DND-41 (cell line): ENCODE measurements at regions not wholly inside any gene's neighbourhood (a gene's known extent, or its start where the extent isn't known, plus 50 kb on each side); places are given as distances from the start of the nearest gene placed in this dataset.

ENCODE experiments used
- ATAC-seq: fragments of 200-7000 bp; cut with Tn5 transposase; 3 replicates; pipeline ENCODE4 v1.9.1; 2021; ENCODE audit warnings: low read depth; ENCODE audit not compliant: insufficient read depth
- DNase-seq: peaks from one replicate; pipeline ENCODE4 v3.0.0-alpha.2; 2020
- H2AFZ ChIP-seq: 2 replicates; pipeline ENCODE4 v1.6.0; 2012; ENCODE audit warnings: low read depth, low read length
- H3K27ac ChIP-seq: 2 replicates; pipeline ENCODE4 v1.5.1; 2012; ENCODE audit warnings: low read length, inconsistent platforms
- H3K27me3 ChIP-seq: fragments of 200-600 bp; sonication (generic); 2 replicates; pipeline ENCODE4 v1.6.0; 2012; ENCODE audit warnings: low read length, mild to moderate bottlenecking, inconsistent platforms; ENCODE audit not compliant: insufficient read depth, poor library complexity
- H3K36me3 ChIP-seq: 2 replicates; pipeline ENCODE4 v1.5.1; 2012; ENCODE audit warnings: low read length, inconsistent platforms; ENCODE audit not compliant: insufficient read depth
- H3K4me1 ChIP-seq: 2 replicates; pipeline ENCODE4 v1.5.1; 2012; ENCODE audit warnings: mild to moderate bottlenecking, low read length; ENCODE audit not compliant: insufficient read depth
- H3K4me2 ChIP-seq: 2 replicates; pipeline ENCODE4 v1.6.0; 2012; ENCODE audit warnings: mild to moderate bottlenecking, moderate library complexity, low read length, inconsistent platforms; ENCODE audit not compliant: insufficient read depth
- H3K4me3 ChIP-seq, 2 experiments: fragments of 200-600 bp in 1 of 2; shearing (Covaris generic) in 1 of 2; 2 replicates each; pipeline ENCODE4 v1.5.1; 2012 to 2016; ENCODE audit warnings: inconsistent platforms in 2 of 2, low read length in 2 of 2, mild to moderate bottlenecking in 2 of 2, low read depth in 1 of 2, moderate library complexity in 1 of 2
- H3K79me2 ChIP-seq: 2 replicates; pipeline ENCODE4 v1.6.0; 2012; ENCODE audit warnings: low read length, inconsistent platforms; ENCODE audit not compliant: insufficient read depth
- H3K9ac ChIP-seq: 2 replicates; pipeline ENCODE4 v1.6.0; 2012; ENCODE audit warnings: low read depth, mild to moderate bottlenecking, inconsistent platforms, low read length, moderate library complexity
- H3K9me3 ChIP-seq: 2 replicates; pipeline ENCODE4 v1.5.1; 2012; ENCODE audit warnings: low read length, moderate library complexity, mild to moderate bottlenecking, inconsistent platforms; ENCODE audit not compliant: insufficient read depth, severe bottlenecking
- H4K20me1 ChIP-seq: 2 replicates; pipeline ENCODE4 v1.6.0; 2012; ENCODE audit warnings: low read length; ENCODE audit not compliant: insufficient read depth
- EZH2 ChIP-seq: IDR thresholded peaks from 3 replicates; pipeline ENCODE4 v1.6.1; 2012; ENCODE audit warnings: borderline replicate concordance, low read depth, mild to moderate bottlenecking, moderate library complexity, low read length, inconsistent platforms; ENCODE audit not compliant: severe bottlenecking
- TF ChIP-seq, protein P1 (sequence below): IDR thresholded peaks from 2 replicates; pipeline ENCODE4 v1.5.1; 2012; ENCODE audit warnings: borderline replicate concordance, low read length, moderate library complexity, mild to moderate bottlenecking; ENCODE audit not compliant: poor library complexity, severe bottlenecking; ENCODE audit errors: extremely low read depth

DNA sequence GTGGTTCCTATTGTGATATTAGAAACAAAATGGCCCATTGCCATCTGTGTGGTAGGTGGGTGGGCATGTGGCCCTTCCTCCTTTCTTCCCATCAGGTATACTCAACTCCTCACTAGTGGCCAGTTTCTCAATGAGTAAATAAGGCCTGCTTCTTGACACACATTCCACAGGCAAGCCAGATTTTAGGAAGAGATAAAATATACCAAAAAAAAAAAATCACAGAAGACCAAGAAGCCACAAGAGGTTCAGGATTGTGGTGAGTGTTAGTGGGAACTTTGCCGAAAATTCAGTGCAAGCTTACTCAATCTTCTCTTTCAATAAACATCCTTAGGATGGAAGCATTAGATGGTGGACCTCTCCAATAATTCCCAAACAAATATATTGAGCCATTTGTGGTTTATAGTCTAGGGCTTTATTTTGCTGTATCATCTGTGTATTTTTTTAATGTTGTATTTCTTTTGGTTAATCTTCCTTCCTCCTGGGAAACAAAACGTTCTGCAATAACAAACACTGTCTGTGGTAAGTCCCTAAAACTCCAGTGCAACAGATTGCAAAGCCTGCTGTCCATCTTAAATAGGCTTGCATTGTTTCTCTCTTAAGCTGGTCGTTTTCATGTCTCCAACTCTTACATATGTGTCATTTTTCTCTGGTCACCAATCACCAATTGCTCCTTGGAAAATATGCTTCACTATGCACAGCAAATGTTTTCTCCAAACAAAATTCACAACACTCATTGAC is 289.9 kb upstream of the KITLG start:
- no peaks in the 10 kb centered on the region for H3K9me3 ChIP-seq
- no peaks in the 10 kb centered on the region for H4K20me1 ChIP-seq
- no peak overlapping the region for H3K4me2 ChIP-seq
- H3K27me3 ChIP-seq = peaks cover 3% of the 10 kb centered on the region
- DNase-seq (no peak), ATAC-seq (no peak)
- H3K4me1 ChIP-seq = no peaks in the 10 kb centered on the region
- H3K27ac ChIP-seq = no peak overlapping the region
- no peak overlapping the region for H3K4me3 ChIP-seq
- no peak overlapping the region for H3K9ac ChIP-seq
- TF ChIP-seq, protein P1, sequence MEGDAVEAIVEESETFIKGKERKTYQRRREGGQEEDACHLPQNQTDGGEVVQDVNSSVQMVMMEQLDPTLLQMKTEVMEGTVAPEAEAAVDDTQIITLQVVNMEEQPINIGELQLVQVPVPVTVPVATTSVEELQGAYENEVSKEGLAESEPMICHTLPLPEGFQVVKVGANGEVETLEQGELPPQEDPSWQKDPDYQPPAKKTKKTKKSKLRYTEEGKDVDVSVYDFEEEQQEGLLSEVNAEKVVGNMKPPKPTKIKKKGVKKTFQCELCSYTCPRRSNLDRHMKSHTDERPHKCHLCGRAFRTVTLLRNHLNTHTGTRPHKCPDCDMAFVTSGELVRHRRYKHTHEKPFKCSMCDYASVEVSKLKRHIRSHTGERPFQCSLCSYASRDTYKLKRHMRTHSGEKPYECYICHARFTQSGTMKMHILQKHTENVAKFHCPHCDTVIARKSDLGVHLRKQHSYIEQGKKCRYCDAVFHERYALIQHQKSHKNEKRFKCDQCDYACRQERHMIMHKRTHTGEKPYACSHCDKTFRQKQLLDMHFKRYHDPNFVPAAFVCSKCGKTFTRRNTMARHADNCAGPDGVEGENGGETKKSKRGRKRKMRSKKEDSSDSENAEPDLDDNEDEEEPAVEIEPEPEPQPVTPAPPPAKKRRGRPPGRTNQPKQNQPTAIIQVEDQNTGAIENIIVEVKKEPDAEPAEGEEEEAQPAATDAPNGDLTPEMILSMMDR = no peak
- no peak for TF ChIP-seq EZH2
- H3K36me3 ChIP-seq = no peaks in the 10 kb centered on the region
- no peaks in the 10 kb centered on the region for H3K79me2 ChIP-seq
- H2AFZ ChIP-seq = no peak overlapping the region

DNA sequence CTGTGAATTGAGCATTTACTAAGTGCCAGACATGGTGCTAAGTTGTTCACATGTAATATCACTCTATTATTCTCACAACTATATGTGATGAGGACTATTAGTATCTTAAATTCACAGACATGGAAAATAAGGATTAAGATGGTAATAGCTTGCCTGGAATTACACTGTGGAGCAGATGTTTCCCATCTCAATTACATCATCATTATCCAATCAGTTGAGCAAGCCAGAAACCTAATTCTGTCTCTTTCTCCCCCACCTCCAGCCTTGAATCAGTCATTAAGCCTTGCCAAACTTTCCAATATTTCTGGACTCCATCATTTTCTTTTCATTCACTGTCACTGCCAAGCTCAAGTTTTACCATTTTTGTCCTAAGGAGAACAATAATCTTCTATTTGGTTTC is 287.8 kb upstream of the KITLG start:
- DNase-seq = no peak

DNA sequence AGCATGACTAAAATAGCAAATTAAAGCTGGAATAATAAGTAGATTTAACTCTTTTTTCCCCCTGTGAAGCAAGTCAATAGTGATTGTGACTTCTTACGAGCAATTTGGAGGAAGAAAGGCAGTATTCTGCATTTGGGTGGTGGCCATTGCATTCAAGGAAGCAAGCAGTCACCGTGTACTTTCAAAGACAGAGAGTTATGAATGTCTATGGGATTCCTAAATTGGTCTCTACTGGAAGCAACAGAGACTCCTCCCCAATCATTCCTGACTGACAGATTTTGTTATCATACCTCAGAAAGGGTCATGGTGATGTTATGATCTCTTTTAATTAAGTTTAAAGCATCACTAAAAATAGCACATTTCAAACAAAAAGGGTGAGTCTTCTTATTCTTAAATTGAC is 287.2 kb upstream of the KITLG start:
- Histone ChIP-seq H3K4me1 (no peaks in the 10 kb centered on the region), H3K4me3 (no peak overlapping the region), H3K27ac (no peak overlapping the region), H3K9me3 (no peaks in the 10 kb centered on the region), H3K36me3 (no peaks in the 10 kb centered on the region), H3K27me3 (no peaks in the 10 kb centered on the region), H2AFZ (no peak overlapping the region), H3K4me2 (no peak overlapping the region), H4K20me1 (no peaks in the 10 kb centered on the region), H3K9ac (no peak overlapping the region), H3K79me2 (no peaks in the 10 kb centered on the region)
- TF ChIP-seq, protein P1 = no peak
- no peak for TF ChIP-seq EZH2
- ATAC-seq (no peak), DNase-seq (no peak)

More for the DNA sequence above, 287.8 kb upstream of the KITLG start:
- Histone ChIP-seq H3K4me2 (no peak overlapping the region), H4K20me1 (no peaks in the 10 kb centered on the region), H3K4me1 (no peaks in the 10 kb centered on the region), H2AFZ (no peak overlapping the region), H3K27me3 (no peaks in the 10 kb centered on the region), H3K36me3 (no peaks in the 10 kb centered on the region), H3K79me2 (no peaks in the 10 kb centered on the region), H3K4me3 (no peak overlapping the region), H3K9ac (no peak overlapping the region), H3K9me3 (no peaks in the 10 kb centered on the region), H3K27ac (no peak overlapping the region)
- no peak for ATAC-seq
- TF ChIP-seq, protein P1 = no peak

DNA sequence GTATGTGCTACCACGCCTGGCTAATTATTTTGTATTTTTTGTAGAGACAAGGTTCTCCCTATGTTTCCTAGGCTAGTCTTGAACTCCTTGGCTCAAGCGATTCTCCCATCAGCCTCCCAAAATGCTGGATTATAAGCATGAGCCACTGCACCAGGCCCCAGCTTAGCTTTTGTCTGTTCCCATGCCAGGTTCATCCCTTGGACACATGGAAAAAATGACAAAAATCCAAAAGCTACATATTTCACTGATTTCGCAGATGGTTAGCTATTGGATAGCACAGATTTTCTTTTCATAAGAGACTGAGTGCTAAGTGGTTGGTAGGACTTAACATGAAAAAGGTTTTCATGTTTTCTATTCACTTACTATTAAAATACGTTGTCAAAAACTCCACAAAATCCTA is 286.6 kb upstream of the KITLG start:
- Histone ChIP-seq H3K27me3 (no peaks in the 10 kb centered on the region), H3K9ac (no peak overlapping the region), H3K4me1 (no peaks in the 10 kb centered on the region), H3K4me3 (no peak overlapping the region), H2AFZ (no peak overlapping the region), H4K20me1 (no peaks in the 10 kb centered on the region), H3K36me3 (no peaks in the 10 kb centered on the region), H3K9me3 (no peaks in the 10 kb centered on the region), H3K4me2 (no peak overlapping the region), H3K27ac (no peak overlapping the region), H3K79me2 (no peaks in the 10 kb centered on the region)
- TF ChIP-seq, protein P1 = no peak
- no peak for TF ChIP-seq EZH2
- DNase-seq (no peak), ATAC-seq (no peak)
